Liver (tissue), 3 donors: ENCODE measurements at regions not wholly inside any gene's neighbourhood (a gene's known extent, or its start where the extent isn't known, plus 50 kb on each side); places are given as distances from the start of the nearest gene placed in this dataset.

Source experiments
- RXRA ChIP-seq, 2 donors: IDR thresholded peaks; 2 replicates each; pipeline ENCODE4 v1.6.1; 2017 to 2018; ENCODE audit warnings: antibody characterized with exemption in 2 of 2, mild to moderate bottlenecking in 1 of 2
- TAF1 ChIP-seq: conservative IDR thresholded peaks from 2 replicates; pipeline ENCODE4 v1.6.1; 2016; ENCODE audit warnings: antibody characterized with exemption, mild to moderate bottlenecking
- YY1 ChIP-seq: IDR thresholded peaks from 2 replicates; pipeline ENCODE4 v1.6.1; 2016; ENCODE audit warnings: antibody characterized with exemption, mild to moderate bottlenecking
- TF ChIP-seq, protein P1 (sequence below): IDR thresholded peaks from 2 replicates; pipeline ENCODE4 v1.6.1; 2016; ENCODE audit warnings: antibody characterized with exemption
- TF ChIP-seq, protein P2 (sequence below): fragments of 150-350 bp; IDR thresholded peaks from 2 replicates; pipeline ENCODE4 v1.5.1; 2017; ENCODE audit warnings: improper control_type of control experiment, low read depth, low read length; ENCODE audit not compliant: missing input control
- donor health status: healthy.
- donor health status: healthy.

- TF ChIP-seq, protein P1, sequence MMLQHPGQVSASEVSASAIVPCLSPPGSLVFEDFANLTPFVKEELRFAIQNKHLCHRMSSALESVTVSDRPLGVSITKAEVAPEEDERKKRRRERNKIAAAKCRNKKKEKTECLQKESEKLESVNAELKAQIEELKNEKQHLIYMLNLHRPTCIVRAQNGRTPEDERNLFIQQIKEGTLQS: no peak
- TF ChIP-seq, protein P2, sequence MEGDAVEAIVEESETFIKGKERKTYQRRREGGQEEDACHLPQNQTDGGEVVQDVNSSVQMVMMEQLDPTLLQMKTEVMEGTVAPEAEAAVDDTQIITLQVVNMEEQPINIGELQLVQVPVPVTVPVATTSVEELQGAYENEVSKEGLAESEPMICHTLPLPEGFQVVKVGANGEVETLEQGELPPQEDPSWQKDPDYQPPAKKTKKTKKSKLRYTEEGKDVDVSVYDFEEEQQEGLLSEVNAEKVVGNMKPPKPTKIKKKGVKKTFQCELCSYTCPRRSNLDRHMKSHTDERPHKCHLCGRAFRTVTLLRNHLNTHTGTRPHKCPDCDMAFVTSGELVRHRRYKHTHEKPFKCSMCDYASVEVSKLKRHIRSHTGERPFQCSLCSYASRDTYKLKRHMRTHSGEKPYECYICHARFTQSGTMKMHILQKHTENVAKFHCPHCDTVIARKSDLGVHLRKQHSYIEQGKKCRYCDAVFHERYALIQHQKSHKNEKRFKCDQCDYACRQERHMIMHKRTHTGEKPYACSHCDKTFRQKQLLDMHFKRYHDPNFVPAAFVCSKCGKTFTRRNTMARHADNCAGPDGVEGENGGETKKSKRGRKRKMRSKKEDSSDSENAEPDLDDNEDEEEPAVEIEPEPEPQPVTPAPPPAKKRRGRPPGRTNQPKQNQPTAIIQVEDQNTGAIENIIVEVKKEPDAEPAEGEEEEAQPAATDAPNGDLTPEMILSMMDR: no peak
- TF ChIP-seq RXRA (IDR thresholded peaks at IDR 0.05) (no peak), YY1 (no peak), TAF1 (no peak)
Measured at GRCh38 chr2:136284226-136285119, 166.5 kb upstream of the CXCR4 start.
